IMR-90 (cell line): ENCODE measurements at regions not wholly inside any gene's neighbourhood (a gene's known extent, or its start where the extent isn't known, plus 50 kb on each side); places are given as distances from the start of the nearest gene placed in this dataset.

Experiments used
- ATAC-seq: fragments of 200-7000 bp; cut with Tn5 transposase; 2 replicates; pipeline ENCODE4 v1.9.1; 2020; ENCODE audit warnings: low read depth, mild to moderate bottlenecking, moderate library complexity
- BruUV-seq: library from RNA; stranded (reverse); fragments of 400-500 nt; replicated peaks from 2 replicates; lab custom pipeline; 2021; lab: Mats Ljungman, UMichigan
- CTCF ChIA-PET: fragments of 300-600 bp; formaldehyde crosslinking; extraction: SDS; loops from one replicate; lab custom pipeline; 2021; ENCODE audit warnings: antibody characterized with exemption; lab: Yijun Ruan, JAX
- POLR2A ChIA-PET: fragments of 300-600 bp; sonication (Branson Sonifier 250); formaldehyde crosslinking; loops from one replicate; lab custom pipeline; 2022; ENCODE audit warnings: antibody characterized with exemption; ENCODE audit not compliant: unreplicated experiment; lab: Charles Lee
- DNase-seq: peaks from one replicate; pipeline ENCODE4 v3.0.0; 2013
- H2AFZ ChIP-seq: replicated peaks from 2 replicates; pipeline ENCODE3; 2013; ENCODE audit warnings: low read length, mild to moderate bottlenecking; ENCODE audit not compliant: poor library complexity
- H2AK5ac ChIP-seq: 2 replicates; pipeline ENCODE4 v1.6.1; 2013; ENCODE audit warnings: low read depth, low read length, inconsistent platforms
- H2AK9ac ChIP-seq: replicated peaks from 2 replicates; pipeline ENCODE3; 2013; ENCODE audit warnings: mild to moderate bottlenecking, low read depth, low read length, moderate library complexity; ENCODE audit not compliant: poor library complexity
- H2BK120ac ChIP-seq: 2 replicates; pipeline ENCODE4 v1.6.1; 2013; ENCODE audit warnings: low read depth, low read length, inconsistent platforms
- H2BK15ac ChIP-seq: 3 replicates; pipeline ENCODE4 v1.6.1; 2013; ENCODE audit warnings: low read depth, low read length, inconsistent platforms
- H2BK20ac ChIP-seq: 2 replicates; pipeline ENCODE4 v1.6.1; 2013; ENCODE audit warnings: low read depth, mild to moderate bottlenecking, inconsistent platforms, low read length, moderate library complexity
- H2BK5ac ChIP-seq: 2 replicates; pipeline ENCODE4 v1.6.1; 2013; ENCODE audit warnings: mild to moderate bottlenecking, low read depth, low read length, inconsistent platforms; ENCODE audit not compliant: poor library complexity, severe bottlenecking
- H3K14ac ChIP-seq: replicated peaks from 2 replicates; pipeline ENCODE4 v1.6.1; 2013; ENCODE audit warnings: low read depth, low read length, inconsistent platforms
- H3K18ac ChIP-seq: 2 replicates; pipeline ENCODE4 v1.6.1; 2013; ENCODE audit warnings: low read depth, low read length, control low read depth
- H3K23ac ChIP-seq: 2 replicates; pipeline ENCODE4 v1.6.1; 2013; ENCODE audit warnings: low read depth, low read length, inconsistent platforms
- H3K27ac ChIP-seq: 2 replicates; pipeline ENCODE4 v1.5.1; 2013; ENCODE audit warnings: mild to moderate bottlenecking, control low read depth, low read length; ENCODE audit not compliant: insufficient read depth
- H3K27me3 ChIP-seq: 2 replicates; pipeline ENCODE4 v1.6.1; 2013; ENCODE audit warnings: low read length; ENCODE audit not compliant: control insufficient read depth, insufficient read depth
- H3K36me3 ChIP-seq: 2 replicates; pipeline ENCODE4 v1.6.1; 2013; ENCODE audit warnings: low read length, mixed read lengths; ENCODE audit not compliant: control insufficient read depth, insufficient read depth
- H3K4ac ChIP-seq: 2 replicates; pipeline ENCODE4 v1.6.1; 2013; ENCODE audit warnings: low read depth, low read length, inconsistent platforms
- H3K4me1 ChIP-seq: 2 replicates; pipeline ENCODE4 v1.6.1; 2013; ENCODE audit warnings: low read length, mixed read lengths; ENCODE audit not compliant: control insufficient read depth, insufficient read depth
- H3K4me2 ChIP-seq: 2 replicates; pipeline ENCODE4 v1.6.1; 2013; ENCODE audit warnings: low read depth, mild to moderate bottlenecking, control low read depth, low read length, moderate library complexity
- H3K4me3 ChIP-seq: 2 replicates; pipeline ENCODE4 v1.5.1; 2013; ENCODE audit warnings: low read depth, mild to moderate bottlenecking, control low read depth, low read length, moderate library complexity; ENCODE audit not compliant: insufficient read depth
- H3K56ac ChIP-seq: 2 replicates; pipeline ENCODE4 v1.6.1; 2013; ENCODE audit warnings: low read length, inconsistent platforms; ENCODE audit not compliant: insufficient read depth; ENCODE audit errors: extremely low read depth
- H3K79me1 ChIP-seq, 2 experiments: 2 replicates each; pipeline ENCODE4 v1.6.1; 2013; ENCODE audit warnings: low read length in 2 of 2, inconsistent platforms in 1 of 2, low read depth in 1 of 2
- H3K9ac ChIP-seq: 2 replicates; pipeline ENCODE4 v1.6.1; 2013; ENCODE audit warnings: low read depth, low read length, control low read depth
- H3K9me1 ChIP-seq: 2 replicates; pipeline ENCODE4 v1.6.1; 2013; ENCODE audit warnings: low read length, inconsistent platforms; ENCODE audit not compliant: insufficient read depth
- H3K9me3 ChIP-seq: 2 replicates; pipeline ENCODE4 v1.6.1; 2013; ENCODE audit warnings: low read length; ENCODE audit not compliant: control insufficient read depth, insufficient read depth
- H4K20me1 ChIP-seq: 2 replicates; pipeline ENCODE4 v1.6.1; 2013; ENCODE audit warnings: low read length, inconsistent platforms; ENCODE audit not compliant: insufficient read depth
- H4K5ac ChIP-seq: 2 replicates; pipeline ENCODE4 v1.6.1; 2013; ENCODE audit warnings: mild to moderate bottlenecking, low read depth, low read length, control low read depth
- H4K8ac ChIP-seq, 2 experiments: 2 replicates each; pipeline ENCODE4 v1.6.1; 2013; ENCODE audit warnings: low read depth in 2 of 2, low read length in 2 of 2, control low read depth in 1 of 2, inconsistent platforms in 1 of 2
- H4K91ac ChIP-seq: 2 replicates; pipeline ENCODE4 v1.6.1; 2013; ENCODE audit warnings: low read depth, low read length, inconsistent platforms; ENCODE audit not compliant: insufficient read depth
- BHLHE40 ChIP-seq: fragments of 150-350 bp; IDR thresholded peaks from 2 replicates; pipeline ENCODE4 v1.6.1; 2016; ENCODE audit warnings: mild to moderate bottlenecking, low read depth, low read length
- CEBPB ChIP-seq: IDR thresholded peaks from 2 replicates; pipeline ENCODE4 v1.6.1; 2012; ENCODE audit warnings: low read depth, low read length, improper control_type of control experiment
- CHD1 ChIP-seq: IDR thresholded peaks from 2 replicates; pipeline ENCODE4 v1.6.1; 2012; ENCODE audit warnings: low read depth, low read length, improper control_type of control experiment
- CTCF ChIP-seq: conservative IDR thresholded peaks from 2 replicates; pipeline ENCODE4 v1.5.1; 2012; ENCODE audit warnings: mild to moderate bottlenecking, low read depth, low read length, improper control_type of control experiment
- MAFK ChIP-seq: IDR thresholded peaks from 2 replicates; pipeline ENCODE4 v1.6.1; 2012; ENCODE audit warnings: low read depth, low read length, improper control_type of control experiment
- MAZ ChIP-seq: IDR thresholded peaks from 2 replicates; pipeline ENCODE4 v1.6.1; 2012; ENCODE audit warnings: low read depth, mild to moderate bottlenecking, low read length, improper control_type of control experiment, moderate library complexity, borderline replicate concordance
- NFE2L2 ChIP-seq: fragments of 150-350 bp; IDR thresholded peaks from 2 replicates; pipeline ENCODE4 v1.6.1; 2016; ENCODE audit warnings: low read depth, mild to moderate bottlenecking, low read length
- POLR2A ChIP-seq: IDR thresholded peaks from 2 replicates; pipeline ENCODE4 v1.6.1; 2012; ENCODE audit warnings: mild to moderate bottlenecking, low read depth, low read length
- RAD21 ChIP-seq: IDR thresholded peaks from 2 replicates; pipeline ENCODE4 v1.6.1; 2012; ENCODE audit warnings: low read length, improper control_type of control experiment
- RFX5 ChIP-seq: IDR thresholded peaks from 2 replicates; pipeline ENCODE4 v1.8.0; 2012; ENCODE audit warnings: low read depth, mild to moderate bottlenecking, low read length, moderate library complexity
- SMC3 ChIP-seq: fragments of 150-350 bp; IDR thresholded peaks from 2 replicates; pipeline ENCODE4 v1.6.1; 2016; ENCODE audit warnings: low read depth, mild to moderate bottlenecking, antibody characterized with exemption, low read length, moderate library complexity
- USF2 ChIP-seq: fragments of 150-350 bp; IDR thresholded peaks from 2 replicates; pipeline ENCODE4 v1.6.1; 2017; ENCODE audit warnings: mild to moderate bottlenecking, antibody characterized with exemption, low read length, low read depth
- WGBS, 2 experiments: methylation state at CpG; one replicate each; pipeline versions ENCODE4 v1.1.5 to v1.1.7; 2013; ENCODE audit warnings: missing lambda C conversion rate in 2 of 2; ENCODE audit not compliant: insufficient read length in 1 of 2; ENCODE audit errors: extremely low coverage in 2 of 2; 5-methylcytosine and 5-hydroxymethylcytosine counted together
- dilution Hi-C: fragments of 300-500 bp; cut with HindIII; formaldehyde crosslinking; loops from one replicate; pipeline ENCODE4 v1.14.3; 2018; ENCODE audit warnings: low sequenced_read_pairs; ENCODE audit not compliant: unreplicated experiment
- in situ Hi-C: fragments of 300-500 bp; cut with MboI; formaldehyde crosslinking; loops from 3 replicates; pipeline ENCODE4 v1.14.3; 2019; ENCODE audit warnings: low sequenced_read_pairs, inconsistent platforms, mixed read lengths
- intact Hi-C: fragments of 100-400 bp; cut with micrococcal nuclease; formaldehyde crosslinking; loops from 2 replicates; pipeline ENCODE4 v1.10.0; 2022

GRCh38 chr1:166289309-166290050 lies 122.7 kb upstream of the FAM78B start:
- no CpG with 5 or more reads among the region's 4 CpGs for WGBS, 2 experiments
- no peaks in the 10 kb centered on the region for H3K27me3 ChIP-seq
- H3K9me1 ChIP-seq: no peaks in the 10 kb centered on the region
- BruUV-seq: no TSS peak
- dilution Hi-C loops (no loop called here), in situ Hi-C loops (no loop called here), intact Hi-C loops (no loop called here)
- H2BK15ac ChIP-seq: no peak overlapping the region
- H3K4ac ChIP-seq: no peak overlapping the region
- no peak overlapping the region for H2BK20ac ChIP-seq
- H3K18ac ChIP-seq: no peak overlapping the region
- no peaks in the 10 kb centered on the region for H3K4me1 ChIP-seq
- H4K91ac ChIP-seq: no peak overlapping the region
- H4K8ac ChIP-seq: no peak overlapping the region
- H3K23ac ChIP-seq: no peak overlapping the region
- H3K36me3 ChIP-seq: no peaks in the 10 kb centered on the region
- H2BK5ac ChIP-seq: no peak overlapping the region
- H2BK120ac ChIP-seq: no peak overlapping the region
- no peak overlapping the region for H3K56ac ChIP-seq
- no peak overlapping the region for H3K14ac ChIP-seq
- TF ChIP-seq RAD21 (no peak), NFE2L2 (no peak), CEBPB (no peak), MAZ (no peak), BHLHE40 (no peak), RFX5 (no peak), CHD1 (no peak), SMC3 (no peak), CTCF (no peak), MAFK (no peak), USF2 (no peak), POLR2A (no peak)
- H3K4me3 ChIP-seq: no peak overlapping the region
- ChIA-PET CTCF (no interaction called here), POLR2A (no interaction called here)
- no peak overlapping the region for H3K4me2 ChIP-seq
- ATAC-seq: no peak
- no peak overlapping the region for H3K27ac ChIP-seq
- no peak overlapping the region for H3K9ac ChIP-seq
- no peak for DNase-seq
- H2AK9ac ChIP-seq: no peak overlapping the region
- H2AFZ ChIP-seq: no peak overlapping the region
- H3K79me1 ChIP-seq: no peaks in the 10 kb centered on the region
- no peak overlapping the region for H2AK5ac ChIP-seq
- peaks cover 16% of the 10 kb centered on the region; the same call in 1 of the 2 replicates for H3K9me3 ChIP-seq
- H4K20me1 ChIP-seq: no peaks in the 10 kb centered on the region
- no peak overlapping the region for H4K5ac ChIP-seq
